GM18502 (cell line): ENCODE measurements at regions not wholly inside any gene's neighbourhood (a gene's known extent, or its start where the extent isn't known, plus 50 kb on each side); places are given as distances from the start of the nearest gene placed in this dataset.

Experiments
- ATAC-seq: cut with Tn5 transposase; IDR thresholded peaks from one replicate; pipeline ENCODE4 v1.9.1; 2021; ENCODE audit warnings: mild to moderate bottlenecking; ENCODE audit not compliant: unreplicated experiment, poor library complexity

DNA sequence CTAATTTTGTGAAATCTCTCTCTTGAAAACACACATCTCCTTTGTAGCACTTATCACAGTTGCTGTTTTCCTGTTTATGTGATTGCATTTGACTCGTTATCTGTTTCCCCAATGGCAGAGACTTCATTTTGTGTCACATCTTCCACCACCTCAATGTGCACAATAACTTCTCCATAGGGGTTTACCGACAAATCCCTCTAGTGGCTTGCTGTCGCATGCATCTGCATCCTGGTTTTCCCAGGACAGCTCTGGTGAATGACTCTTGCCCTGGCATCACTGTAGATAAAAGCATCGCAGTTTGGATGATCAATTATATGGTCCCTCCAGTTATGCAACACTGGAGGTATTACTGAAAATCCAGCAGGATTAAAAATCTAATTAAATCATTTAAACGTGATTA lies 206.5 kb upstream of the BTBD3 start:
- no peak for ATAC-seq

DNA sequence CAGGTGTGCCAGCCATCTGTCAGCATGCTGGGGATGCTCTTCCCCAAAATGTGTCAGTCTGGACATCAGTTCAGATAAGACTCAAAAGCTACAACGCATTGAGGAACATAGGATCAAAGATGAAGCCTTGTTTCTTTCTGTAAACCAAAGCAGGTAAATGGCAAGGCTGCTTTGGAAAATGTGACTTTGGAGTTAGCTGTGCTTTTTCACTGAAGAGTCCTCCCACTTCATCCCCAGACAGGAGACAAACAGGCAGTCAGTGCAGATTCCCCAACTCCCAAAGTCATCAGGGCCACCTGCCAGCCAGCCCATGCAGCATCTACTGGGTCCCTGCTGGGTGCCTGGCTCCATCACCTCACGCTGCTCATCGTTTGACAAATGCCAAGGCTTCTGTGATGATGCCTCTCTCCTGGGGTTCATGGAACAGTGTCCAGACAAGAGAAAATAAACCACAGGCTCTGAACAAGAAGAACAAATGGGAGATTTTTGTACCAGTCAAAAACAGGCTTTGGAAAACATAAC lies 205.0 kb upstream of the BTBD3 start:
- ATAC-seq: no peak

DNA sequence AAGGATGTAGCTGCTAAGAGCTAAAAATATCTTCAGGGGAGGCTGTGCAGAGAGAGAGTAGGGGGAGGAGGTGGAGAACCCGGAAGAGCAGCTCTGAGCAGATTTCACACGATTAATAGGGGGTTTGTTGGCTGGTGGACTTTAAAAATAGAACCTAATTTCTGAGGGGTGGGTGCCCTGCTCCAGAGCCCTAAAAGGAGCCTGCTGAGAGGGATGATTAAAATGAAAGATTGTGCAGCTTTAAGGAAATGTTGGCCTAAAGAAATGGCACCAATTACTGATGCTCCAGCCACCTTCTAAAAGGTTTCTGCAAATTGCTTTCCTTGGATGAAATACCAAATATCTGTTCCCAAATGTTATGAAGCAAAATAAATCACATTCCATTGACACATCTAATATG lies 202.8 kb upstream of the BTBD3 start:
- ATAC-seq: no peak

DNA sequence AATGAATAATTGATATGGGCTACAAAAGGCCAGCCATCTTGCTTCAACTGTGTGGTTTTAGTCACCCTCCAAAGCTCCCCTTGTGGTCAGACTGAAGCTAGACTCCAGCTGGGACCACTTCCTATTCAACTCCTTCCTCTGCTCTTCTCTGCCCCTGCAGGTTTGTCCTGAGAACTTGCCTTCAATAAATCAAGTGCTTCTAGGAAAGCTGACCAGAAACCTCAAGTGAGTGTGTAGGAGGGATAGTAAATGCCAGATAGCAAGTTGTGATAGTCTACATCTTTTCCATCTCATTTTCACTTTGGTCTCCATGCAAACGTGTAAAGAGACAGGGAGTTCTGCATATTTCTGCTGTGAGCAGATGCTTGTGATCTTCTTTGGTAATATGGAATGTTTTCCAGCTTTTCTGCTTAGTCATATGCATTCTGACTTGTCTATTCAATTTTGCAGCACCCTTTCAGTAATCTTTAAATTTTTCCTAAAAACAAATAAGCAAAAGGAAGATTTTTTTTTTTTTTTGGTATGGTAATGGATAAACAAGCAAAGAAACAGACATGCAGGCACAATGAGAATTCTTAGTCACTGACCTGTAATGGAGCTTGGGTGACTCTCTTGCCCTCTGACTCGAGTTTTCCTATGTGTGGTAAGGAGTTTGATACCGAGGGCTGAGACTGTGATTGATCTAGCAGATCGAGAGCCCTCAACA lies 201.3 kb upstream of the BTBD3 start:
- no peak for ATAC-seq

DNA sequence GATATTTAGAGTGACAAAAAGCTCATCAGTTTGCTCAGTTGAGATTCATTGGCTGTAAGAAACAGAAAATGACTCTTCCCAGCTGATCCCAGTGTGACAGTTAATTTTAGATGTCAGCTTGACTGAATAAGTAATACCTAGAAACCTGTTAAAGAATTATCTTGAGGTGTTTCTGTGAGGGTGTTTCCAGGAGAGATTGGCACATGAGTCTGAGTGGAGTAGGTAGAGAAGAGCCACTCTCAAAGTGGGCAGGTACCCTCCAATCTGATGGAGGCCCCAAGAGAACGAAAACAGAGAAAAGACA lies 200.8 kb upstream of the BTBD3 start:
- no peak for ATAC-seq

DNA sequence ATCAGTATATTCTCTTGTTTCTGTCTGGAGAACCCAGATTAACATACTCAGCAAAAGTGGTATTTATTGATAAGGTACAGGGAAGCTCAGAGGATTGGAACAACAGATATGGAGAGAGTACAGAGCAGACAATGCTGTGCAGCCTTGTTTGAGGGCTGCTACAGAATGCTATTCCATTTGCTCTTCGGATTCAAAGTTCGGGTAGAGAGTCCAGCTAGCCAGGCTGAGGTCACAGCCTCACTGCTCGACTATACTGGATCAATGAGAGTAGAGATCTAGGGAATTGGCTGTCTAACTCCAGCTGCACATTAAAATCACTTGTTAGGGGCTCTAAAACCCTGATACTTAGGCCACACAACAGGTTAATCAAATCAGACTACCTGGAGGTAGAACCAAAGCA lies 200.1 kb upstream of the BTBD3 start:
- no peak for ATAC-seq

DNA sequence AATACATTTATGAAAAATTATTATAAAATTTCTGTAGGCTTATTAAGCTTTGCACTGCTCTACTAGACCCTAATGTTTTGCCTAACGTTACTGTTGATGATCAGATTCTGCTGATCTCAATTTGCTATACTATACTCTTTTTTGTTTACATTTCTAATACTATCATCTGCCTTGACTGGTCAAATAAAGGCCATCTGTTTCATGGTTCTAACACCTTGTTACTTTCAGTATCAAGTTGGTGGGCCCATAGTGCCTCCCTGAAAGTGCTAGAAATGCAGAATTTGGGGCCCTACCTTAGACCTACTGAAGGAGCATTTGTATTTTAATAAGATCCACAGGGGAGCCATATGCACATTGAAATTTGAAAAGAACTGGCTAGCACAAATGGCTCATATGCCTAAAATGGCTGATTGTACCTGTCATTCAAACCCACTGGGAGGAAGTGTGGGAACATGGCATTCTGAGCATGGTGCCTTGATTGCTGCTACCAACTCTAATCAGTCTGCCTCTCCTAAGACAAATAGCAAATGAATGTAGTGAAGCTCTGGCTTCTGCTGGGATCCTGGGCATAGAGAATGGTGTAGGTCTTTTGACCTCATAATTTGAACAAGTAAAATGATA lies 199.1 kb upstream of the BTBD3 start:
- no peak for ATAC-seq

DNA sequence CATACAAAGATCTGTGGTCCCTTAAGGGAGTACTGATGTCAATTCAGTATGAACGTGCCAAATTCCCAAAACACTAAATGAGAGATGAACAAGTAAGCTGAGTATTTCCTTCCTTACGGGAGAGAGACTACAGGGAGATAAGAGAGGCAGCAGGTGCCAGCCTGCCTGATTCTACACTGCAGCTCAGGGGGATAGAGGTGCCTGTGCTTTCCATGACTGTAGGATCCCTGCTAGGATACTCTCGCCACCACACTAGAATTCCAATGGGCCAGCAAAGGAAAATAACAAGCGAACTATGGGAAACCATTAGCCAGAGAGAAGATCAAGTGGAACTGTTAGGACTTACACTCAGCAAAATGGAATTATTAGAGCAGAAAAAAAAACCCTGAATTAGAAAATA lies 198.5 kb upstream of the BTBD3 start:
- no peak for ATAC-seq

DNA sequence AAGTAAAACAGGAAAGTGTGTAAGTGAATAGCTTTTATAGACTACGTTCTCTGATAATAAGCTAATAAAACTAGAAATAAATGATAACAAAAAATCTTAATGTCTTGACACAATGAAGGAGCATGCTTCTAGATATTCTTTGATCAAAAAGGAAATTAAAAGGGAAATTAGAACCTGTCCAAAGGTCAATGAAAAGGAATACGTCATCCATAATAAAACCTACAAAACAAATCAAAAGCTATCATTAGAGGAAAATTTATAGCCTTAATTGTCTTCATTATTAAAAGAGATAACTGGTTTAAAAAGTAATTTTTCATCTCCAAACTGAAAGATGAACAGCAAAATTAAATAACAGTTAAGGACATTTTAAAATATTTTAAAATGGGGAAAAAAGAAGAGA lies 196.3 kb upstream of the BTBD3 start:
- no peak for ATAC-seq

DNA sequence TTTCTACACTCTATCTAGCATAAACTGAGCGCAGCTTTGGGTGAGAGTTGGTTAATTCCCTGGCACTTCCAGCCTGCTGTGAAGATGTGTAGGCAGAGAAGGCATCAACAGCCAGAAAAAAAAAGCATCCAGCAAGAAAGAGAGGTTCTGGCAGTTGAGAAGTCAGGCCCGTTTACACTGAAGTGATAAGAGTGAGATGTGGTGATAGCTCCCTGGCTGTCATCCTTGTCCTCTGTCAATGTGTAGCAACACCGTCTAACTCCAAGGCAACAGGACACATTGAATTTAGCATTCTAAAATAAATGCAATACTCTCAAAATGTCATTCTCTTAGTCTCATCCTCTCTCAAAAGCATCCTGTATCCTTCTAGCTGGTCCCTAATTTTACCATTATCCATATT lies 193.6 kb upstream of the BTBD3 start:
- ATAC-seq: no peak

DNA sequence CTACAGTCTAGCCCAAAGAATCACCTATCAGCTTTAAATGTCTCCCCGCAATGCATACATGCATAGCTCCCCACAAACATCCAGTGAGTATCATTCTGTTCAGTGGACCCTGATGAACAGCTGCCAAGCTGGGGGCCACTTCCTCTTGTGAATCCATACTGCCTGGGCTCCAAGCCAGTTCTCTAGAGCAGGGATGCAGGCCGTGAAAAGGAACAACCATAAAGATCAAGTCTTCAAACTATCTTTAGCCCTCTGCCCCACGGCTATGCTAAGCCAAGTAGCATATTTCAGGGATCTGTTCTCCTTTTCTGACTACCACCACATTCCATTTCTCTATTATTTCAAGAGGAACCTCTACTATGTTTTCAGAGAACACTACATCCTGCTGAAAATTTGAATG lies 191.7 kb upstream of the BTBD3 start:
- no peak for ATAC-seq

DNA sequence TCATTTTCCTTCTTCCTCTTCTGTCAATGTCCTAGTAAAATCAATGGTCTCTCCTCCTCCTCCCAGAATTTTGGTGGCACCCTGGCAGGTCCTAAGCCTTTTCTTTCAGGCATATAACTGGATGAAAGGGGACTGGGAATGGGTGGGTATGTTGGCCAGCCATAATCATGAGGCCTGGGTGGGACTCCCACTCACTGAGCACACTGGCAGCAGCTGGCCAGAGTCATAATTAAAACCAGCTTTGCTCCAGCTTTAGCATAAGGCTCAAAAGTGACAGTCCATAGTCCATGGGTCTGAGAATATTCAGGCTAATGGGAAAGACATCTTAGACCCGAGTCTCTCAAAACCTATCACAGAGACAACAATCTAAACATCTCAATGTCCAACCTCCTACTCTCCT lies 190.0 kb upstream of the BTBD3 start:
- no peak for ATAC-seq

DNA sequence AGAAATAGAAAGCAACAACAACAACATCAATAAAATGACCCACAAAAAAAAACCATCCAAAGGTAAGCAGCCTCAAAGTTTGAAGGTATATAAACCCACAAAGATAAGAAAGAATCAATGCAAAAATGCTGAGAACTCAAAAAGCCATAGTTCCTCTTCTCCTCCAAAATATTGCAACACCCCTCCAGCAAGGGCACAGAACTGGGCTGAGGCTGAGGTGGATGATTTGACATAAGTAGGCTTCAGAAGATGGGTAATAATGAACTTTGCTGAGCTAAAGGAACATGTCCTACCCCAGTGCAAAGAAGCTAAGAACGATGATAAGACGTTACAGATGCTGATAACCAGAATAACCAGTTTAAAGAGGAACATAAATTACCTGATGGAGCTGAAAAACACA lies 188.8 kb upstream of the BTBD3 start:
- ATAC-seq: no peak

DNA sequence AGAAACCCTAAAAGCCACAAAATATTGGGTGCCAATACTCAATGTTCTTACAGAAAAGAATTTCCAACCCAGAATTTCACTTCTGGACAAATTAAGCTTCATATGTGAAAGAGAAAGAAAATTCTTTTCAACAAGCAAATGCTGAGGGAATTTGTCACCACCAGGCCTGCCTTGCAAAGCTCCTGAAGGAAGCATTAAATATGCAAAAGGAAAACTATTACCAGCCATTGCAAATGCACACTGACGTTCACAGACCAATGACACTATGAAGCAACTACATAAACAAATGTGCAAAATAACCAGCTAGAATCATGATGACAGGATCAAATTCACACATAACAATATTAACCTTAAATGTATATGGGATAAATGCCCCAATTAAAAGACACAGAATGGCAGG lies 187.9 kb upstream of the BTBD3 start:
- no peak for ATAC-seq

DNA sequence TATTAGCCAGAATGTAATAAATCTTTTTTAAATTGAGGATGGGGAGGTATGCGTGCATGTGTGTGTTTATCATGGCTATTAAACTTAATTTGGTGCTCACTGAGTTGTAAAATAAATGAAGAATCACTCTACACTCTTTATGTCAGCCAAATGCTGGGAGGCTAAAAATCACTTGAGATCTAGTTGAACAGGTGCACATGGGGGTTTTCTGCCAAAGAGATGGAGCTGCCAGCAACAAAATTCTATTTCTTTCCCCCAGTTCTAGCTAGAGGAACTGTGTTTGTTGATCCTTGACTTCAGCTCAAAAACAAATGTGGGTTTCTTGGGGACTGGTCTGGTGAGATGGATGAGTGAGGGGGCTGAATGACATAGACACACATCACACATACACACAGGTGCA lies 183.3 kb upstream of the BTBD3 start:
- no peak for ATAC-seq

DNA sequence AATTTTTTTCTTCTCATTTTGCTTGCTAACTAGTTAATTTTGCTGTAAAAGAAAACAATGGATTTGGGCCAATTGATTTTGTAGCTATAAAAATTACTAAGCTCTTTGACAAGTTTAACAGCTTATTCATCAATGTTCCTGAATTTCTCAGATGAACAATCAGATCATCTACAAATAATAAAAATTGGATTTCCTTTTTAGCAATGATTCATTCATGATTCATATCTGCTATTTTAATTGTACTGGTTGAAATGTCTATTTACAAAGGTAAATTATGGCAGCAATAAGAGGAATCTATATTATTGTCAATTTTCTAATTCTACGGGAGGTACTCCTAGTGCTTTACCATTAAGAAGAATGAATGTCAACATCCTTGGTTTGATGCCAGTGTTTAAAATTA lies 178.8 kb upstream of the BTBD3 start:
- ATAC-seq: no peak

DNA sequence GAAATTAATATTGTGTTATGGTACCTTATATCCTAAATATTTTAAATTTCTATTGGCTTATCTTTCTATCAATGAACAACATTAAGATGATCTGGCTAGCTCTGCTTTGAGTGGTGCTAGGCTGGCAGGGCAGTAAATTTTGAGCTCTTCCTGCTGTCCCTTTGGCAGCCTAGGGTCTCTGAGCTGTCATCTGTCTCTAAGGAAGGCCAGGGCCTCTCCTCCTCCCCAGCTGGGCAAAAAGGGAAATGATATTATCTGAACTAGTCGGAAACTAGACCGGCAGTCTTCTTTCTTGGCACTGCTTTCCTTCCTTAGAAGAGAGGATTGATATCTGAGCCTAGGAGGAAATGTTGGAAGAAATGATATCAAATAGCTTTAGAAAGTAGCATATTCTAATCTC lies 176.7 kb upstream of the BTBD3 start:
- ATAC-seq: no peak

DNA sequence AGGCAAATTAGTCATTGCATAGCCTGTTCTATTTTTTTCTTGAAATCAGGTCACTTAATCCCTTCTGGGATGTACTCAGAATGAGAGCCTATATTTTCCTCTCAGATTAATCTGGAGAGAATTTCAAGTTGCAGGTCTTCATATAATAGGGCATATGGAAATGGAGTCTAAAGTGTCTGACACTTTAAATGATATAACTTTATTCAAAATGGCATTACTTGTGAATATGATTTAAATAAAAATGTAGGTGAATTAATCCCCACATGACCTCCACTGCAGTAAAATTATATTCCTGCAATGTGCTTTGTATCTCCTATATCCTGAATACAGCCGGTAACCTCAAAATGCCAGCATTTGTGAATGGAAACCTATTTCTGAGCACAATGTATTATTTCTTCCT lies 172.5 kb upstream of the BTBD3 start:
- ATAC-seq: no peak

DNA sequence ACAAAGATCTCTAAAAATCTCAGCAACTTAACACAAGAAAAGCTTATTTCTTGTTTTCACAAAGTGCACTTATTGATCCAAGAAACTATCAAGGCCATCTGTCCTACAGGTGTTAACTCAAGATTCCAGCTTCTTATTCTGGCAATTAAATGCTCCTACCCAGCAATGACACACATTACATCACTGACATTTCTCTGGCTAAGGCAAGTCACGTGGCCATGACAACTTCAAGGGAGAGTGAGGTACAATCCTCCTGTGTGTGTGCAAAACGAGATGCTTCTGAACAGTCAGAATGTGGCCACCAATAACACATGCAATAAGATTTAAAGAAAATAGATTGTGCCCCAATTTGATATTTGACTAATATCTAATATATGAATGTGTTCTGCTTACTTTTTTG lies 169.3 kb upstream of the BTBD3 start:
- no peak for ATAC-seq

DNA sequence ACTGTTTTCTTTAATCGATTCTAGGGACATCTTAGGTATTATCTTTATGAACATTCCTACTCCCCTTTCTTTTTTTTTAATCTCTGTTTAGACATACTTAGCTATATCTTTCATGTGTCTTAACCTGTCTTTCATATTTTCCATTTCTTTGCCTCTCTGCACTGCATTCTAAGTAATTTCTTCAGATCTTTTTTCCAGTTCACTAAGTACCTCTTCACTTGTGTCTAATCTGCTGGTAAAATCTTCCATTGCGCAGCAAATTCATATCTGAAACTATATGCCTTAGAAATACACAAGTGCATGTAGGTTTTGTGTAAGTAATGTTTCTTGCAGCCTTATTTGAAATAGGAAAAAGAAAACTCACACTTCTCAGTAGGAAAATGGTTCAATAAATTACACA lies 165.4 kb upstream of the BTBD3 start:
- ATAC-seq: no peak

DNA sequence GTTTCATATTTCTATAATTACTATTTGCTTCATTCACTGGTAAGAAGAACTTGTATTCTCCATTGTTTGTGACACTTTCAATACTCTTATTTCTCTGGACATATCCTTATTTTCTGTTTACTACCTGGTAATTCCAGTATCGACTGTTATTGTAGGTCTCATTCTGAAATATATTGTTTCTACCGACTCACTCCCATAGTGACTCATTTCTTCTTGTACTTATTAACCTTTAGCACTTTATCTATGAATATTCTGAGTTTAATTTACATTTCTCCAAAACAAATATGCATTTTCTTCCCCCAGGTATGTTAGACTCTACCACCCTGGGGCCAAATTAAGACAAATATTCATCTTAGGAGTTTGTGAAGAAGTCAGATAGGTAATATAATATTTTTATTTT lies 164.5 kb upstream of the BTBD3 start:
- no peak for ATAC-seq

DNA sequence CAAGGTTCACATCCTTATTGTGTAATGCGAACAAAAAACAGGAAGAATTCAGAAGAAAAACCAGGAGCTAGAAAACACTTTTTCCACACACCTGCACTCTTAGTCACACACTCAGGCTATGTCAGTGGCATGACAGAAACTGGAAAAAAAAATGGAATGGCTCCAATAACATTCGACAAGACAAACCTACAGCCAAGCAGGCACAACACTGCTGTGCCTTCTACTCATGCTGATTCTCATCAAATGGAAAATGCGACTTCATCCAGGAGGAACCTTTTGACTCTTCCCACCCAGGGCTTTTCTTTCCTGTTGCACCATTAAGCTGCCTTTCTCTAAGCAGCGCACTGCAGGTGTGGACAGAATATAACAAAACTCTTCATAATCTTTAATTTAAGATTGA lies 163.2 kb upstream of the BTBD3 start:
- ATAC-seq: no peak
